GM19324 (cell line): ENCODE measurements at regions not wholly inside any gene's neighbourhood (a gene's known extent, or its start where the extent isn't known, plus 50 kb on each side); places are given as distances from the start of the nearest gene placed in this dataset.

Experiments
- ATAC-seq: cut with Tn5 transposase; IDR thresholded peaks from one replicate; pipeline ENCODE4 v1.9.1; 2021; ENCODE audit warnings: mild to moderate bottlenecking, moderate library complexity; ENCODE audit not compliant: unreplicated experiment, low FRiP score

GRCh38 chr18:42582266-42582665 is 533.2 kb downstream of the RIT2 start:
- no peak for ATAC-seq

GRCh38 chr18:42583283-42583731 is 532.2 kb downstream of the RIT2 start:
- ATAC-seq, result no peak

- ATAC-seq, result no peak
Observed at GRCh38 chr18:42586601-42587000, 528.9 kb downstream of the RIT2 start.

GRCh38 chr18:42588786-42589185 is 526.7 kb downstream of the RIT2 start:
- no peak for ATAC-seq

GRCh38 chr18:42604820-42605219 is 510.7 kb downstream of the RIT2 start:
- ATAC-seq, result no peak

GRCh38 chr18:42606886-42607495 is 508.5 kb downstream of the RIT2 start:
- no peak for ATAC-seq

- ATAC-seq, result no peak
Observed at GRCh38 chr18:42611134-42611533, 504.4 kb downstream of the RIT2 start.

GRCh38 chr18:42614619-42615293 is 500.7 kb downstream of the RIT2 start:
- no peak for ATAC-seq

GRCh38 chr18:42617221-42617620 is 498.3 kb downstream of the RIT2 start:
- no peak for ATAC-seq

- no peak for ATAC-seq
Observed at GRCh38 chr18:42619771-42620170, 495.7 kb downstream of the RIT2 start.

GRCh38 chr18:42620657-42621056 is 494.8 kb downstream of the RIT2 start:
- ATAC-seq, result no peak

GRCh38 chr18:42623935-42624334 is 491.6 kb downstream of the RIT2 start:
- ATAC-seq, result no peak

GRCh38 chr18:42632801-42633200 is 482.7 kb downstream of the RIT2 start:
- ATAC-seq, result no peak

- no peak for ATAC-seq
Observed at GRCh38 chr18:42635378-42636048, 480.0 kb downstream of the RIT2 start.

- ATAC-seq, result no peak
Observed at GRCh38 chr18:42636309-42636708, 479.2 kb downstream of the RIT2 start.

GRCh38 chr18:42640160-42640559 is 475.3 kb downstream of the RIT2 start:
- no peak for ATAC-seq

- ATAC-seq, result no peak
Observed at GRCh38 chr18:42641996-42642395, 473.5 kb downstream of the RIT2 start.

GRCh38 chr18:42644729-42645131 is 470.8 kb downstream of the RIT2 start:
- ATAC-seq, result no peak

- ATAC-seq, result no peak
Observed at GRCh38 chr18:42649331-42650035, 466.0 kb downstream of the RIT2 start.

- ATAC-seq, result no peak
Observed at GRCh38 chr18:42654556-42654955, 460.9 kb downstream of the RIT2 start.

- ATAC-seq, result no peak
Observed at GRCh38 chr18:42657551-42657950, 457.9 kb downstream of the RIT2 start.
